Right lobe of liver (tissue), 6 donors: ENCODE measurements at regions not wholly inside any gene's neighbourhood (a gene's known extent, or its start where the extent isn't known, plus 50 kb on each side); places are given as distances from the start of the nearest gene placed in this dataset.

Experiments used
- ATAC-seq, 4 donors: fragments of 200-7000 bp; cut with Tn5 transposase; one replicate each; pipeline ENCODE4 v1.9.1; 2020; ENCODE audit warnings: mild to moderate bottlenecking in 4 of 4, moderate library complexity in 4 of 4
- DNase-seq, 3 donors: peaks; one replicate each; pipeline ENCODE4 v3.0.0-alpha.2; 2020
- H3K27ac ChIP-seq, 3 donors: fragments of 200-600 bp; one replicate each; pipeline ENCODE4 v1.8.0; 2022
- H3K27me3 ChIP-seq, 2 donors: fragments of 200-600 bp; one replicate each; pipeline ENCODE4 v1.8.0; 2022
- H3K36me3 ChIP-seq, 4 donors: fragments of 200-600 bp; sonication (generic) in 1 of 4; one replicate each; pipeline versions ENCODE4 v1.5.1 to v1.8.0; 2017 to 2022; ENCODE audit warnings: control low read depth in 1 of 4
- H3K4me1 ChIP-seq, 4 donors: fragments of 200-600 bp; sonication (generic) in 1 of 4; one replicate each; pipeline versions ENCODE4 v1.5.1 to v1.8.0; 2017 to 2022; ENCODE audit warnings: control low read depth in 1 of 4
- H3K4me3 ChIP-seq, 3 donors: fragments of 200-600 bp; one replicate each; pipeline ENCODE4 v1.8.0; 2022
- H3K9me3 ChIP-seq, 4 donors: fragments of 200-600 bp; sonication (generic) in 1 of 4; one replicate each; pipeline versions ENCODE4 v1.5.1 to v1.8.0; 2017 to 2022; ENCODE audit warnings: control low read depth in 1 of 4
- POLR2A ChIP-seq: fragments of 450-650 bp; IDR thresholded peaks from one replicate; pipeline ENCODE4 v1.6.1; 2017; ENCODE audit warnings: antibody characterized with exemption, mild to moderate bottlenecking
- WGBS: methylation state at CpG from one replicate; pipeline ENCODE4 v1.1.6; 2018; ENCODE audit warnings: low coverage, low lambda C conversion rate; ENCODE audit not compliant: insufficient coverage; ENCODE audit errors: missing lambda C conversion rate; 5-methylcytosine and 5-hydroxymethylcytosine counted together
- intact Hi-C, 2 donors: fragments of 100-400 bp; cut with DNase I; formaldehyde crosslinking; loops; one replicate each; pipeline versions ENCODE4 v1.11.2 to v1.14.1; 2022
- TF ChIP-seq, protein P1 (sequence below), 4 donors: fragments of 200-600 bp in 3 of 4; fragments of 450-650 bp in 1 of 4; IDR thresholded peaks; one replicate each; pipeline versions ENCODE4 v1.5.1 to v1.8.0; 2016 to 2022; ENCODE audit warnings: antibody characterized with exemption in 4 of 4, mild to moderate bottlenecking in 2 of 4
- donor health status: DM: no; HTN: yes; CAD: no.
- donor health status: DM: no; HTN: no; CAD: no.
- donor health status: DM: no; HTN: no; CAD: no.
- donor health status: DM: no; HTN: yes; CAD: no.
- donor health status: DM: no; HTN: yes; CAD: no.

DNA sequence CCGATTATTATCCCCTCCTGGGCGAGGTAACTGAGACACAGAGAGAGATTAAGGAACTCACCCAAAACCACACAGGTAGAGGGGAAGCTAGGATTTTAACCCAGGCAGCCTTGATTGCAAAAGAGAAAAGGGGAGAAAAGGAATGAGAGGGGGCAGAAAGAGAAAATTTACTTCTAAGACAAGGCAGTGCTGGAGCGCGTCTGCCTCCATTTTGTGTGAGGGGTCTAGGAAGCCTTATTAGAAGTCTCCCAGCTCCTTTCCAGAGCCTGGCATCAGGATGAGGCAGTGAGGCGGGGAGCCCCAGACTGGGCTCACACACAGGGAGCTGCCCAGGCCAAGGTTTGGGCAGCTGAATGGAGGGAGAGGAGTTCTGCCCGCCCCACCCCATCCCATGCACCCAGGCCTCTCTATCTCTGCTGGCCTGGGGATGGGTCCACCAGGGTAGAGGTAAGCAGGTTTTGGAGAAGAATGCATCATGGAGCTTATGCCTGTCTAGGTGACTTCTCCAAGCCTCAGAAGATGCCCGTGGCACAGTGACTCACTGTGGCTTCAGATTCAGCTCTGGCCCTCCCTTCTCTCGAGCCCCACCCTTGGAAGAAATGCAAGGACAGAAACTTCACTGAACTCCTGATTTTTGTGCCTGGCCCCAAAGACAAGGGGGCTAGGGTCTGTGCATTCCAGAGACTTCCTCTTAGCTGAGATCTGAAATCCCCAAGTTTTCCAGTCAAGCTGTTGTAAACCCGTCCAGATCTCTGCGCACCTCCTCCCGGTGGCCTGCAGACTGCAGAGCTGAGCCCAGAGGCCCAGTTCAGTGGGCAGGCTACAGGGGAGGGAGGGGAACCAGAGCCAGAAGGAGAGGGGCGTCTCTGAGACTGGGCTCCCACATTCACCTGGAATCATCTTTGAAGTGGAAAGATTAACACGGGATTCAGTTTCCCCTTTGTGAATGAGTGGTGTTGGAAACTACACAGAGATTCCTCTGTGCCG is 95.1 kb upstream of the CDH5 start:
- no peak for ATAC-seq
- no peaks in the 10 kb centered on the region for H3K27me3 ChIP-seq
- no peaks in the 10 kb centered on the region for H3K9me3 ChIP-seq
- WGBS, result 18% methylated on average over 3 of the region's 14 CpGs
- intact Hi-C loops, result no loop called here
- H3K4me3 ChIP-seq, result no peak overlapping the region
- no peaks in the 10 kb centered on the region for H3K36me3 ChIP-seq
- DNase-seq, result peak in 1 of 3 donors; percentile 17
- TF ChIP-seq, protein P1, sequence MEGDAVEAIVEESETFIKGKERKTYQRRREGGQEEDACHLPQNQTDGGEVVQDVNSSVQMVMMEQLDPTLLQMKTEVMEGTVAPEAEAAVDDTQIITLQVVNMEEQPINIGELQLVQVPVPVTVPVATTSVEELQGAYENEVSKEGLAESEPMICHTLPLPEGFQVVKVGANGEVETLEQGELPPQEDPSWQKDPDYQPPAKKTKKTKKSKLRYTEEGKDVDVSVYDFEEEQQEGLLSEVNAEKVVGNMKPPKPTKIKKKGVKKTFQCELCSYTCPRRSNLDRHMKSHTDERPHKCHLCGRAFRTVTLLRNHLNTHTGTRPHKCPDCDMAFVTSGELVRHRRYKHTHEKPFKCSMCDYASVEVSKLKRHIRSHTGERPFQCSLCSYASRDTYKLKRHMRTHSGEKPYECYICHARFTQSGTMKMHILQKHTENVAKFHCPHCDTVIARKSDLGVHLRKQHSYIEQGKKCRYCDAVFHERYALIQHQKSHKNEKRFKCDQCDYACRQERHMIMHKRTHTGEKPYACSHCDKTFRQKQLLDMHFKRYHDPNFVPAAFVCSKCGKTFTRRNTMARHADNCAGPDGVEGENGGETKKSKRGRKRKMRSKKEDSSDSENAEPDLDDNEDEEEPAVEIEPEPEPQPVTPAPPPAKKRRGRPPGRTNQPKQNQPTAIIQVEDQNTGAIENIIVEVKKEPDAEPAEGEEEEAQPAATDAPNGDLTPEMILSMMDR (IDR thresholded peaks at IDR 0.05), result no peak
- no peak overlapping the region for H3K27ac ChIP-seq
- peaks cover 0 to 4% (median 0%) of the 10 kb centered on the region in 4 donors for H3K4me1 ChIP-seq

DNA sequence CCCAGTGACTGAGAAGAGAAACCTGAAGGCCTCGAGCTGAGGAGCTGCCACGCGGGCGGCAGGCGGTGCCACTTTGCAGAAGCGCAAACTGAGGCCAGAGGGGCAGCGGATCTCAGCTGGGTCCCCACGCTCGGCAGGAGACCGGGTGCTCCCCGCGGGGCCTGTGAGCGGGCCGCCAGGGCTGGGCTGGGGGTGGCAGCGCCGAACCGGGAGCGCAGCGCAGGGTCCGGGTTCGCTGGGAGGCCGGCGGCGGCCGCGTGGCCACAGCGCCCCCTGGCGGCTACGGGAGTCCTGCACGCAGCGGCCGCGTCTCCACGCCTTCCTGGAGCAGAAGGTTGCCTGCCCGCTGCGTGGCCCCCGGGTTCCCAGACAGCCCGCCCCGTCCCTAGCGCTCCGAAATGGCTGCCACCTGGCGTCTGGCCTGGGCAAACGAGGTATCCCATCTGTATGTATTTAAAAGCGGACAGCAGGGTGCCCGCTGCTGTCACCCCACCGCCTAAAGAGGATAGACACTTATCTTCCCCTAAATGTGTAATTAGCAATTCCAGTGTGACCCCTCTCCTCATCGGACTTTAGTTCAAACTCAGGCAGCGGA is 96.1 kb upstream of the CDH5 start:
- Histone ChIP-seq H3K9me3 (no peaks in the 10 kb centered on the region), H3K4me1 (peaks cover 0 to 4% (median 0%) of the 10 kb centered on the region in 4 donors), H3K27ac (no peak overlapping the region), H3K36me3 (no peaks in the 10 kb centered on the region), H3K4me3 (peak overlapping the region in 2 of 3 donors; percentile 18 to 38), H3K27me3 (no peaks in the 10 kb centered on the region)
- DNase-seq (peak; percentile 70 to 79 (median 76)), ATAC-seq (peak; percentile 86 to 94 (median 90))
- 12% methylated on average over 6 of the region's 48 CpGs for WGBS
- no peak for TF ChIP-seq POLR2A
- TF ChIP-seq, protein P1 (IDR thresholded peaks at IDR 0.05), result peak; percentile 94 to 99 (median 96)
- intact Hi-C loops, result no loop called here

DNA sequence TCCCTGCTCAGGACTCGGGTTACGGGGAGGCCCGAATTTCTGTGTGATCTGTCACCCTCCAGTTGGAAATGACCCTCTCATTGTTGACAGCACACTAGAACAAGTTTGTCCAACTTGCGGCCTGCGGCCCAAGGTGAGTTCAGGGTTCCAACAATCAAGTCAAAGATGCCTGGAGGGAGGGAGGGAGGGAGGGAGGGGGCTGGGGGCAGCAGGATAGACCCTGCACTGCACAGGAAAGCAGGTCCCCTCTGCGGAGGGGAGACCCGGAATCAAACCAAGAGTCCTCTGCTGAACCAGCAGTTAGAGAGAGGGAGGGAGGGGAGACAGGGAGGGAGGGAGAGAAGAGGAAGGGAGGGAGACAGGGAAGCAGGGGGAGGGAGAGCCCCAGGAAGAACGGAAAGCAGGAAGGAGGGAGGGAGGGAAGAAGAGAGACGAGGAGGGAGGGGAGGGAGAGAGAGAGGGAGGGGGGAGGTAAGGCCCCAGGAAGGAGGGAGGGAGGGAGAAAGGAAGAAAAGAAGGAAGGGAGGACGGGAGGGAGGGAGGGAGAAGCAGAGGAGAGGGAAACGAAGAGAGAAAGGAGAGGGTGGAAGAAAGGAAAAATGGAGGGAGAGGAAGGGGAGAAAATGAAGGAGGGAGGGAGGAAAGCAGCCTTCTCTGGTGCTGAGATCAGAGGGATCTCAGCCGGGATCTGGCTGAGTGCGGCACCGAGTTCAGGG is 96.7 kb upstream of the CDH5 start:
- Histone ChIP-seq H3K36me3 (no peaks in the 10 kb centered on the region), H3K9me3 (no peaks in the 10 kb centered on the region), H3K4me1 (peaks cover 0 to 4% (median 0%) of the 10 kb centered on the region in 4 donors), H3K4me3 (peak overlapping the region in 2 of 3 donors; percentile 18 to 38), H3K27me3 (no peaks in the 10 kb centered on the region), H3K27ac (no peak overlapping the region)
- 50% methylated on average over 13 of the region's 14 CpGs for WGBS
- intact Hi-C loops, result loop anchor here in 1 of 2 donors (10.0 kb wide), 1 partner anchor 235 kb away; no protein-coding TSS in a partner anchor
- peak in 1 of 3 donors; percentile 21 for DNase-seq
- TF ChIP-seq, protein P1 (IDR thresholded peaks at IDR 0.05), result no peak
- TF ChIP-seq POLR2A, result no peak
- ATAC-seq, result no peak

DNA sequence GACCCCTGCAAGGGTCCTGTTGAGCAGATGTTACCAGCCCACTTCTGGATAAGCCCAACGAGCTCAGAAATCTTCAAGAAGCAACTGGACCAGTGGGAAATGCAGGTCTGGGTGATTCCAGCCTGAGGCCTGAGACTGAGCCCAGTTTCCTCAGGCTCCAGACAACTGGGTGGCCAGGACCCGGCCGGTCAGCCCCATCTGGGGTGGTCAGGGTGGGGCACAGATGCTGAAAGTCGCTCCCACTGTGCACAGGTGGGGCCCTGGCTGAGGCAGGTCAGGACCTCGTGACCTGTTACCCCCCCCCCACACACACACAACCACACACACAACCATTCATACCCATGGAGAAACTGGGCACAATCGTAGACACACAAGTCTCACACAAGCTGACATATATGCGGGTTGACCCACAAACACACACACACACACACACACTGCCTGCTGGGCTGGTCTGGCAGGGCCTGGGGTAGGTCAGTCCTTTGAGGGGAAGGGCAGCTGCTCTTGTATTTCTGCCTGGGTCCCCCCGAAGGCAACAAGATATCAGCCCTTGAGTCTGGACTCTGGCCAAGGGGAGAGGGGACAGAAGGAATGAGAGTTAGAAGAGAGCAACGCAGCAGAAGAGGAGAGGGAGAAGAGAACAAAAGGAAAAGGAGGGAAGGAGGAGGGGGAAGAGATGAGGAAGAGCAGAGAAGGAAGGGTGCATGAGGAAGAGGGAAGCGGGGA is 99.0 kb upstream of the CDH5 start:
- H3K4me1 ChIP-seq, result peaks cover 0 to 4% (median 0%) of the 10 kb centered on the region in 4 donors
- no peak overlapping the region for H3K27ac ChIP-seq
- no peaks in the 10 kb centered on the region for H3K27me3 ChIP-seq
- no peak overlapping the region for H3K4me3 ChIP-seq
- WGBS, result 71% methylated on average over 5 of the region's 10 CpGs
- TF ChIP-seq, protein P1 (IDR thresholded peaks at IDR 0.05), result no peak
- TF ChIP-seq POLR2A, result no peak
- ATAC-seq (no peak), DNase-seq (peak in 1 of 3 donors; percentile 30)
- intact Hi-C loops, result loop anchor here in 1 of 2 donors (10.0 kb wide), 1 partner anchor 233 kb away; no protein-coding TSS in a partner anchor
- H3K9me3 ChIP-seq, result no peaks in the 10 kb centered on the region
- no peaks in the 10 kb centered on the region for H3K36me3 ChIP-seq
